Keratinocyte (primary cell): ENCODE measurements at regions not wholly inside any gene's neighbourhood (a gene's known extent, or its start where the extent isn't known, plus 50 kb on each side); places are given as distances from the start of the nearest gene placed in this dataset.

Source experiments
- DNase-seq: peaks from one replicate; pipeline ENCODE4 v3.0.0-alpha.2; 2011; ENCODE audit warnings: low read depth, missing footprints, low spot score
- FAIRE-seq: peaks from 2 replicates; lab custom pipeline; 2011; peaks lifted over from hg19 to GRCh38; lab: Jason Lieb, UNC
- H2AFZ ChIP-seq: 2 replicates; pipeline ENCODE4 v1.6.0; 2012; ENCODE audit warnings: low read length, control low read depth, inconsistent platforms; ENCODE audit not compliant: control insufficient read depth
- H3K27ac ChIP-seq: 2 replicates; pipeline ENCODE4 v1.5.1; 2011; ENCODE audit warnings: low read length; ENCODE audit not compliant: control insufficient read depth, insufficient read depth
- H3K27me3 ChIP-seq: 3 replicates; pipeline ENCODE4 v1.6.0; 2011; ENCODE audit warnings: low read length; ENCODE audit not compliant: control insufficient read depth, insufficient read depth; ENCODE audit errors: extremely low read depth
- H3K36me3 ChIP-seq, 2 experiments: 2 replicates in 1 of 2; 3 replicates in 1 of 2; pipeline ENCODE4 v1.5.1; 2011; ENCODE audit warnings: low read length in 2 of 2, mild to moderate bottlenecking in 1 of 2; ENCODE audit not compliant: control insufficient read depth in 2 of 2, insufficient read depth in 2 of 2; ENCODE audit errors: extremely low read depth in 1 of 2
- H3K4me1 ChIP-seq: 3 replicates; pipeline ENCODE4 v1.5.1; 2011; ENCODE audit warnings: low read length; ENCODE audit not compliant: control insufficient read depth, insufficient read depth; ENCODE audit errors: extremely low read depth
- H3K4me2 ChIP-seq: 3 replicates; pipeline ENCODE4 v1.6.0; 2011; ENCODE audit warnings: low read depth, low read length; ENCODE audit not compliant: control insufficient read depth, insufficient read depth; ENCODE audit errors: extremely low read depth
- H3K4me3 ChIP-seq, 3 experiments: fragments of 200-600 bp in 1 of 3; sonication (generic) in 1 of 3; 2 replicates in 2 of 3; 3 replicates in 1 of 3; pipeline ENCODE4 v1.5.1; 2011 to 2016; ENCODE audit warnings: low read length in 3 of 3, mild to moderate bottlenecking in 3 of 3, control low read depth in 2 of 3, inconsistent platforms in 1 of 3, low read depth in 1 of 3, mixed read lengths in 1 of 3, mixed run types in 1 of 3, moderate library complexity in 1 of 3; ENCODE audit not compliant: control insufficient read depth in 2 of 3, insufficient read depth in 2 of 3; ENCODE audit errors: extremely low read depth in 1 of 3
- H3K79me2 ChIP-seq: 2 replicates; pipeline ENCODE4 v1.6.0; 2012; ENCODE audit warnings: low read length; ENCODE audit not compliant: control insufficient read depth, insufficient read depth
- H3K9ac ChIP-seq: 3 replicates; pipeline ENCODE4 v1.6.0; 2011; ENCODE audit warnings: low read length; ENCODE audit not compliant: control insufficient read depth, insufficient read depth; ENCODE audit errors: extremely low read depth
- H3K9me1 ChIP-seq: 3 replicates; pipeline ENCODE4 v1.6.0; 2011; ENCODE audit warnings: low read length; ENCODE audit not compliant: control insufficient read depth, insufficient read depth; ENCODE audit errors: extremely low read depth
- H3K9me3 ChIP-seq: 2 replicates; pipeline ENCODE4 v1.5.1; 2012; ENCODE audit warnings: low read depth, low read length; ENCODE audit not compliant: control insufficient read depth
- H4K20me1 ChIP-seq: 3 replicates; pipeline ENCODE4 v1.6.0; 2011; ENCODE audit warnings: low read length; ENCODE audit not compliant: control insufficient read depth, insufficient read depth; ENCODE audit errors: extremely low read depth
- EZH2 ChIP-seq: IDR thresholded peaks from one replicate; pipeline ENCODE4 v1.6.1; 2012; ENCODE audit warnings: inconsistent platforms, mild to moderate bottlenecking, low read length, moderate library complexity
- dilution Hi-C: fragments of 300-500 bp; cut with MboI; formaldehyde crosslinking; loops from one replicate; pipeline ENCODE4 v1.7.0; 2020; ENCODE audit warnings: low sequenced_read_pairs; ENCODE audit not compliant: extremely low pct_ligation_motif_present
- TF ChIP-seq, protein P1 (sequence below), 3 experiments: IDR thresholded peaks in 1 of 3; conservative IDR thresholded peaks in 1 of 3; optimal IDR thresholded peaks in 1 of 3; 2 replicates in 2 of 3; 3 replicates in 1 of 3; pipeline versions ENCODE3 to v1.5.1; 2011; ENCODE audit warnings: low read length in 3 of 3, mild to moderate bottlenecking in 3 of 3, moderate library complexity in 2 of 3, control low read depth in 1 of 3, inconsistent platforms in 1 of 3; ENCODE audit not compliant: insufficient read depth in 2 of 3; ENCODE audit errors: extremely low read depth in 1 of 3

DNA sequence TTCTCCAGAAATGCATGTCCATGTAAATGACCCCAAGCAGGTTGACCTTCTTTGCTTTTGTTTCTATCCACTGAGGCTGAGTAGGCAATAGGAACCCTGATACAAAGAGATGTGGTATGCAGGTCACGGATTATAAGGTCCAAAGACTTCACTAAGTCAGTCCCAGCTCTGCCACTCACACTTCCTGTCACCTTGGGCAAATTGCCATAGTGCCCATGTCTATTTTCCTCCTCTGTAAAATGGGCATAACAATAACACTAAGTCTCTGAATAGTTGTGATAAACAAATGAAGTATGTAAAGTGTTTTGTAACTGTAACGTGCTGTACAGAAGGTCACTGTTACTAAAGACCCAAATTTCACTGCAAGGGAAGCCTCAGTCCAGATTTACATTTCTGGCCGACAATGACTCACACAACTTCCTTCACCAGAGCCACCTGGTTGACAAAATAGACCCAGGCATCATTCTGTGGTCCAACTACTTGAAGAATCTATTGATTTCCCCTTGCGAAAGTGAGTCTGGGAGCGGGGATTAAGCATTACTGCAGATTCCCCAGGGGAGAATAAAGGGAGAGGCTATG is 175.4 kb upstream of the LPP start:
- DNase-seq (no peak), FAIRE-seq (no peak)
- Histone ChIP-seq H2AFZ (no peak overlapping the region), H3K4me1 (no peaks in the 10 kb centered on the region), H3K9me1 (no peaks in the 10 kb centered on the region), H3K4me2 (no peak overlapping the region), H3K27me3 (no peaks in the 10 kb centered on the region), H3K9ac (no peak overlapping the region), H3K9me3 (no peaks in the 10 kb centered on the region), H4K20me1 (no peaks in the 10 kb centered on the region), H3K27ac (no peak overlapping the region), H3K4me3 (no peak overlapping the region), H3K79me2 (no peaks in the 10 kb centered on the region), H3K36me3 (no peaks in the 10 kb centered on the region)
- dilution Hi-C loops, result no loop called here
- no peak for TF ChIP-seq EZH2
- TF ChIP-seq, protein P1, sequence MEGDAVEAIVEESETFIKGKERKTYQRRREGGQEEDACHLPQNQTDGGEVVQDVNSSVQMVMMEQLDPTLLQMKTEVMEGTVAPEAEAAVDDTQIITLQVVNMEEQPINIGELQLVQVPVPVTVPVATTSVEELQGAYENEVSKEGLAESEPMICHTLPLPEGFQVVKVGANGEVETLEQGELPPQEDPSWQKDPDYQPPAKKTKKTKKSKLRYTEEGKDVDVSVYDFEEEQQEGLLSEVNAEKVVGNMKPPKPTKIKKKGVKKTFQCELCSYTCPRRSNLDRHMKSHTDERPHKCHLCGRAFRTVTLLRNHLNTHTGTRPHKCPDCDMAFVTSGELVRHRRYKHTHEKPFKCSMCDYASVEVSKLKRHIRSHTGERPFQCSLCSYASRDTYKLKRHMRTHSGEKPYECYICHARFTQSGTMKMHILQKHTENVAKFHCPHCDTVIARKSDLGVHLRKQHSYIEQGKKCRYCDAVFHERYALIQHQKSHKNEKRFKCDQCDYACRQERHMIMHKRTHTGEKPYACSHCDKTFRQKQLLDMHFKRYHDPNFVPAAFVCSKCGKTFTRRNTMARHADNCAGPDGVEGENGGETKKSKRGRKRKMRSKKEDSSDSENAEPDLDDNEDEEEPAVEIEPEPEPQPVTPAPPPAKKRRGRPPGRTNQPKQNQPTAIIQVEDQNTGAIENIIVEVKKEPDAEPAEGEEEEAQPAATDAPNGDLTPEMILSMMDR (optimal IDR thresholded peaks at IDR 0.05 in 1 of 3, IDR thresholded peaks at IDR 0.05 in 1 of 3, conservative IDR thresholded peaks at IDR 0.05 in 1 of 3; ENCODE audit: extremely low read depth in 1 of 3, insufficient read depth in 2 of 3, low read length in 3 of 3), result no peak

- Histone ChIP-seq H3K27me3 (no peaks in the 10 kb centered on the region), H3K9ac (no peak overlapping the region), H3K27ac (no peak overlapping the region), H2AFZ (no peak overlapping the region), H3K4me1 (no peaks in the 10 kb centered on the region), H3K79me2 (no peaks in the 10 kb centered on the region), H3K4me3 (no peak overlapping the region), H3K9me1 (no peaks in the 10 kb centered on the region), H3K36me3 (no peaks in the 10 kb centered on the region), H3K9me3 (no peaks in the 10 kb centered on the region), H3K4me2 (no peak overlapping the region), H4K20me1 (no peaks in the 10 kb centered on the region)
- dilution Hi-C loops, result no loop called here
- TF ChIP-seq EZH2, result no peak
- TF ChIP-seq, protein P1 (optimal IDR thresholded peaks at IDR 0.05 in 1 of 3, IDR thresholded peaks at IDR 0.05 in 1 of 3, conservative IDR thresholded peaks at IDR 0.05 in 1 of 3; ENCODE audit: extremely low read depth in 1 of 3, insufficient read depth in 2 of 3, low read length in 3 of 3), result no peak
- no peak for DNase-seq
- no peak for FAIRE-seq
These were observed 174.4 kb upstream of the LPP start for GRCh38 chr3:187979564-187979963.
